ENCODE measurements at regions not wholly inside any gene's neighbourhood (a gene's known extent, or its start where the extent isn't known, plus 50 kb on each side); places are given as distances from the start of the nearest gene placed in this dataset.
"Not testable (repeated sequence)": the region's sequence is repeated elsewhere in the genome, so short reads cannot be mapped to it uniquely, and the experiment has no call there.

- Histone ChIP-seq H3K27ac (replicated peaks) (no peak overlapping the region), H3K4me1 (peaks cover 9% of the 10 kb centered on the region), H3K36me3 (no peaks in the 10 kb centered on the region), H3K27me3 (ENCODE audit: low read depth) (peaks cover 4% of the 10 kb centered on the region), H3K9me3 (replicated peaks) (no peaks in the 10 kb centered on the region), H3K4me3 (no peak overlapping the region)
- intact Hi-C loops (cut with micrococcal nuclease) = no loop called here
- DNase-seq = no peak
- TF ChIP-seq CTCF (IDR thresholded peaks at IDR 0.05; ENCODE audit: borderline replicate concordance) = no peak
Observed at GRCh38 chr21:35811191-35811806, 249.0 kb downstream of the SETD4 start.

GRCh38 chr21:35810431-35810970, 249.8 kb downstream of the SETD4 start:
- H3K4me3 ChIP-seq = no peak overlapping the region
- peaks cover 4% of the 10 kb centered on the region for H3K27me3 ChIP-seq (ENCODE audit: low read depth)
- H3K4me1 ChIP-seq = peaks cover 9% of the 10 kb centered on the region
- no peak overlapping the region for H3K27ac ChIP-seq (replicated peaks)
- DNase-seq = no peak
- intact Hi-C loops (cut with micrococcal nuclease) = no loop called here
- TF ChIP-seq CTCF (IDR thresholded peaks at IDR 0.05; ENCODE audit: borderline replicate concordance) = no peak
- no peaks in the 10 kb centered on the region for H3K9me3 ChIP-seq (replicated peaks)
- H3K36me3 ChIP-seq = no peaks in the 10 kb centered on the region

- H3K27ac ChIP-seq (replicated peaks) = no peak overlapping the region
- no peak for TF ChIP-seq CTCF (IDR thresholded peaks at IDR 0.05; ENCODE audit: borderline replicate concordance)
- H3K9me3 ChIP-seq (replicated peaks) = peaks cover 10% of the 10 kb centered on the region
Observed at GRCh38 chr21:35801391-35801790, 258.9 kb downstream of the SETD4 start.

GRCh38 chr21:35800796-35801385, 259.4 kb downstream of the SETD4 start:
- DNase-seq; H3K4me1 ChIP-seq; intact Hi-C loops (cut with micrococcal nuclease); H3K36me3 ChIP-seq; H3K27ac ChIP-seq (replicated peaks); H3K9me3 ChIP-seq (replicated peaks); H3K4me3 ChIP-seq: not testable (repeated sequence)
- peaks cover 19% of the 10 kb centered on the region for H3K27me3 ChIP-seq (ENCODE audit: low read depth)

More at GRCh38 chr21:35801391-35801790, 258.9 kb downstream of the SETD4 start:
- DNase-seq = no peak
- Histone ChIP-seq H3K4me1 (no peaks in the 10 kb centered on the region), H3K27me3 (ENCODE audit: low read depth) (peaks cover 14% of the 10 kb centered on the region), H3K36me3 (no peaks in the 10 kb centered on the region), H3K4me3 (no peak overlapping the region)
- intact Hi-C loops (cut with micrococcal nuclease) = no loop called here

GRCh38 chr21:35796844-35797243, 263.5 kb downstream of the SETD4 start:
- intact Hi-C loops (cut with micrococcal nuclease) = no loop called here
- no peak for DNase-seq

GRCh38 chr21:35794527-35794926, 265.8 kb downstream of the SETD4 start:
- H3K9me3 ChIP-seq (replicated peaks); intact Hi-C loops (cut with micrococcal nuclease); H3K36me3 ChIP-seq; DNase-seq; H3K27ac ChIP-seq (replicated peaks); H3K4me1 ChIP-seq; H3K4me3 ChIP-seq: not testable (repeated sequence)
- H3K27me3 ChIP-seq (ENCODE audit: low read depth) = peaks cover 15% of the 10 kb centered on the region

More at GRCh38 chr21:35796844-35797243, 263.5 kb downstream of the SETD4 start:
- Histone ChIP-seq H3K27ac (replicated peaks) (no peak overlapping the region), H3K4me1 (no peaks in the 10 kb centered on the region), H3K4me3 (no peak overlapping the region), H3K36me3 (no peaks in the 10 kb centered on the region), H3K9me3 (replicated peaks) (peaks cover 3% of the 10 kb centered on the region), H3K27me3 (ENCODE audit: low read depth) (peaks cover 24% of the 10 kb centered on the region)
- TF ChIP-seq CTCF (IDR thresholded peaks at IDR 0.05; ENCODE audit: borderline replicate concordance) = no peak

All from left ventricle myocardium inferior (tissue), 1 donor.